Hypothalamus (tissue), 51 donors: ENCODE measurements at regions not wholly inside any gene's neighbourhood (a gene's known extent, or its start where the extent isn't known, plus 50 kb on each side); places are given as distances from the start of the nearest gene placed in this dataset.

Experiments
- DNase-seq, 51 donors: peaks; one replicate each; lab custom pipeline; 2025; lab: John Stamatoyannopoulos, UW

DNA sequence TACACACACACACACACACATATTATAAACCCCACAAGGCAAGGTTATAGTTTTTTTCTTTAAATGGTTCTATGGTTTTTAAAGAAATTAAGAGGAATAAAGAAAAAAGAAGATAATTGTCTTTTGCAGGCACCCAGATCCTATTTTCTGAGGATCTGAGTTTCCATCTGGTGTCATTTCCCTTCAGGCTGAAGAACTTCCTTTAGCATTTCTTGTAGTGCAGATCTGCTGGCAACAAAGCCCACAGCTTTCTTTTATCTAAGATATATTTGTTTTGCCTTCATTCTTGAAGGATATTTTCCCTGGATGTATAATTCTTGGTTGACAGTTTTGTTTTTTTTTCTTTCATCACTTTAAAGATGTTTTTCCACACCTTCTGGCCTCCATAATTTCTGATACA lies 57.6 kb upstream of the PMEPA1 start:
- no peak for DNase-seq

DNA sequence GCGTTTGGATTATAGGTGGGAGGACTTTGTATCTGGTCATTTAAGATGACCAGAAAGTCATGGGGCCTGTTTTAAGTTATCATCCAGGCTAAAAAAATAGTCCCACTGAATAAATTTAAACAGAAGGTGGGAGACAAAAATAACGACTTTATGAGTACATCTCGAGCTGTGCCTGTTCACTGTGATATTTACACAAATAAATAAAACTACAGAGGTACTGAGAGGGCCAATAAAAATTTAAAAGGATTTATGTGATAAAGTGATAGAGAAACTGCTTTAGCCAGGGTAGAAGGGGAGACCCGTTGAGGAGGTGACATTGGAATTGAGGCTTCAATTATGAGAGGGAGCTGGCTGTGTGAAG lies 53.4 kb upstream of the PMEPA1 start:
- DNase-seq: no peak

DNA sequence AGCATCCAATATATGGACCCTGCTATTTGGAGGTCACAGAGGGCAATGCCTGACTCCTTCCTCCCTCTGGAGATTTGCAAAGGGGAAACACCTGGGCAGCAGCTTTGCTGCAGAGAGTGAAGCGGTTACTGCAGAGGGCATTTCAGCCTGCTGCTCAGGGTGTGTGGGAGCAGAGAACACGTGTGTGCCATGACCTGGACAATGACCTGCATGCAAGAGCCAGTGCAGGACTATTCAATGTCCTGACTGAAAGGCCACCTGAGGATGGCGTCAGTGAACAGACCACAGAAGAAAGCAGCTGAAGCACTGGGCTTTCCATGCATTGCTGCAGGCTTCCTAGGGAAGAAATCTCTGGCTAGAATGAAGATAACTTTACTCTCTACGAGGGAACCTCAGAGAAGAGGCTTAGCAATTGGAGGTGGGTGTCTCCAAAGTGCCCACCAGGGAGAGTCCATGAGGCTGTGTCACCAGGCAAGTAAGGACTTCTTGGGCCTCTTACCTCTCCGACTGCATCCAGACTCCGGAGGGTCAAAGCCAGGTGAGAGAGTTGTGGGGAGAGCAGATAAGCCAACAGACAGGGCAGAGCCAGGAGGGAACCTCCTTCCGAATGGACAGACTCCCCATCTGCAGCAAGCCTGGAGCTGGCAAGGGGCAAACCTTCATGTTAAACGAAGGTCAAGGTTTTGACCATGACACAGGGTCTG lies 52.9 kb upstream of the PMEPA1 start:
- DNase-seq: no peak

- DNase-seq: no peak
Observed at GRCh38 chr20:57761413-57761734, 51.6 kb upstream of the PMEPA1 start.

DNA sequence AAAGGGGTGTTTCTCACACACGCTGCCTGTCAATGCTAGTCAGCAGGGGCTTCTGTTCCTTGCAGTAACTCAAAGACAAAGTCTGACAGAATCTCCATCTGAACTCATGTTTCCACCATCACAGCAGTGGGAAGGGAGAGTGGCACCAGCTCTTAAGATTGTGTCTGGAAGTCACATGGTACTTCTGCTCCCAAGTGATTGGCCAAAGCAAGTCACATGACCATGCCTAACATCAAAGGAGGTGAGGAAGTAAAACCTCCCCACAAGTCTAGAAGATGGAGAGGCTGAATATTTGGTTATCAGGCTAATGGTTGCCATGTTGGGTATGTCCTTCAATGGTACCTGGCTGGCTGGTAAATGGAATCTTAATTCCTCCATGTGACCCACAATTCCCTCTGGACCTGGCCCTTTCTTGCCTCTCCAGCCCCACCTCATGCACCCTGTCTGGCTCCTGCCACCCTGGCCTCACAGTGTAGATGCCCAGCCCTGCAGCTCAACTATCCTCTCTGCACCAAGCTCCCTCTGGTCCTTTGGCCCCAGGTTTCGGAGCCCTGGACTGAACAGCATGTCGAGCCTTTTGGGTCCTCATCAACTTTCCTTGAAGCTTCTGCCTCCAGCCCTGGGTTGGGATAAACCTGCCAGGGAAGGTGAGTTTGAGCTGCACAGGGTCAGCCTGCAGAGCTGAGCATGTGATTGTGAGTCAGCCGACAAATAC lies 51.0 kb upstream of the PMEPA1 start:
- no peak for DNase-seq

DNA sequence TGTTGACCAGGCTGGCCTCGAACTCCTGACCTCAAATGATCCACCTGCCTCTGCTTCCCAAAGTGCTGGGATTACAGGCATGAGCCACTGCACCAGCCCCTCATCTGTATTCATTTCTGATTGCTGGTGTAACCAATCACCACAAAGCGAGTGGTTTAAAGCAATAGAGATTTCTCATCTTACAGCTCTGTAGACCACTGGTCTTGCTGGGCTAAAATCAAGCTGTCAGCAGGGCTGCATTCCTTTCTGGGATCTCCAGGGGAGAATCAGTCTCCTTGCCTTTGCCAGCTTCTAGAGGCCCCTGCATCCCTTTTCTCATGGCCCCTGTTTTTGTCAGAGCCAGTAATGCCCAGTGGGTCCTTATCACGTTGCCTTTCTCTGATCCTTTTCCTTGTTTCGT lies 49.9 kb upstream of the PMEPA1 start:
- no peak for DNase-seq
